ENCODE measurements at regions not wholly inside any gene's neighbourhood (a gene's known extent, or its start where the extent isn't known, plus 50 kb on each side); places are given as distances from the start of the nearest gene placed in this dataset.

DNA sequence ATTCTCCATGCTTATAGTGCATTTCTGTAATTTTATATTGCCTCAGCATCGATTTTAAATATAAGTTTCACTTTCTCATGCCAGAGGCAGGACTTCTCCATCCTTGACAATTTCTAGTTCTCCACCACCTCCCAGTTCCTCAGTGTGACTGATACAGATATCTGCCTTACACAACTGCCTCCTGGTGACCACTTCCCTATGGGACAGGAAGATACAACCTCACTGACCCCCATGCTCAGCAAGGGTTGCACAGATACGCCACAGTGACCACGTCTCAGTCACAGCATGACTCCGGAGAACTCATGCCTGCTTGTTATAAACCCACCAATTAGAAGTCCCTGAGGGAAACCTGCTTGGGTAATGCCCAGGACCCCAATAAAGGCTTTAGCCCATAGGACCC lies 284.0 kb upstream of the MC4R start:
- H3K27ac ChIP-seq (ENCODE audit: poor library complexity, severe bottlenecking) = no peak overlapping the region
- H3K4me1 ChIP-seq (ENCODE audit: insufficient read depth, poor library complexity, severe bottlenecking) = no peaks in the 10 kb centered on the region
- no peak overlapping the region for H3K4me3 ChIP-seq (ENCODE audit: severe bottlenecking)
- no peaks in the 10 kb centered on the region for H3K9me3 ChIP-seq (ENCODE audit: severe bottlenecking)
- DNase-seq (ENCODE audit: low spot score) (no peak), ATAC-seq (ENCODE audit: low read depth) (no peak)
- H3K27me3 ChIP-seq (ENCODE audit: insufficient read depth, poor library complexity, severe bottlenecking) = no peaks in the 10 kb centered on the region
- H3K36me3 ChIP-seq (ENCODE audit: low read depth) = no peaks in the 10 kb centered on the region
- TF ChIP-seq, protein P1, sequence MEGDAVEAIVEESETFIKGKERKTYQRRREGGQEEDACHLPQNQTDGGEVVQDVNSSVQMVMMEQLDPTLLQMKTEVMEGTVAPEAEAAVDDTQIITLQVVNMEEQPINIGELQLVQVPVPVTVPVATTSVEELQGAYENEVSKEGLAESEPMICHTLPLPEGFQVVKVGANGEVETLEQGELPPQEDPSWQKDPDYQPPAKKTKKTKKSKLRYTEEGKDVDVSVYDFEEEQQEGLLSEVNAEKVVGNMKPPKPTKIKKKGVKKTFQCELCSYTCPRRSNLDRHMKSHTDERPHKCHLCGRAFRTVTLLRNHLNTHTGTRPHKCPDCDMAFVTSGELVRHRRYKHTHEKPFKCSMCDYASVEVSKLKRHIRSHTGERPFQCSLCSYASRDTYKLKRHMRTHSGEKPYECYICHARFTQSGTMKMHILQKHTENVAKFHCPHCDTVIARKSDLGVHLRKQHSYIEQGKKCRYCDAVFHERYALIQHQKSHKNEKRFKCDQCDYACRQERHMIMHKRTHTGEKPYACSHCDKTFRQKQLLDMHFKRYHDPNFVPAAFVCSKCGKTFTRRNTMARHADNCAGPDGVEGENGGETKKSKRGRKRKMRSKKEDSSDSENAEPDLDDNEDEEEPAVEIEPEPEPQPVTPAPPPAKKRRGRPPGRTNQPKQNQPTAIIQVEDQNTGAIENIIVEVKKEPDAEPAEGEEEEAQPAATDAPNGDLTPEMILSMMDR (IDR thresholded peaks at IDR 0.05; ENCODE audit: poor library complexity, severe bottlenecking) = no peak

DNA sequence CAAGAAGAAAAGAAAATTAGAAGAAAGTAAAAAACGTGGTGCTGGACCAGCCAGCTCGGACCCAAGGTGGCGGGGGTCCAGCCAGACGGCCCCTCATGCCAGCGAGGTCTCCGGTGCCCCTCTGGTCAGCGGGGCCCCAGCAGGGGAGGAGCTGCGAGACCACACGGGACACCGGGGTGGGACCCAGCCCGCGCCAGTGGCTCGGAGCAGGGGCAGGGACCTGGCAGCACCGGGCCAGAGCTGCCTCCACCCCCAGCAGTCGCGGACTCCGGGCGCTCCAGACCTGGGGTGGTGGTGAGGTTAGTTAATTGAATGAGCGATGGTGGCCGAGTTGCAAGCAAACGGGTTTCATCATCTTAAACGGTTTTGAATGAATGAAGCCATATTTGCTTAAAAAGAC lies 289.9 kb upstream of the MC4R start:
- Histone ChIP-seq H3K4me3 (ENCODE audit: severe bottlenecking) (no peak overlapping the region), H3K27me3 (ENCODE audit: insufficient read depth, poor library complexity, severe bottlenecking) (no peaks in the 10 kb centered on the region), H3K9me3 (ENCODE audit: severe bottlenecking) (no peaks in the 10 kb centered on the region), H3K36me3 (ENCODE audit: low read depth) (no peaks in the 10 kb centered on the region), H3K4me1 (ENCODE audit: insufficient read depth, poor library complexity, severe bottlenecking) (no peaks in the 10 kb centered on the region), H3K27ac (ENCODE audit: poor library complexity, severe bottlenecking) (no peak overlapping the region)
- ATAC-seq (ENCODE audit: low read depth) (no peak), DNase-seq (ENCODE audit: low spot score) (no peak)
- TF ChIP-seq, protein P1 (IDR thresholded peaks at IDR 0.05; ENCODE audit: poor library complexity, severe bottlenecking) = no peak

DNA sequence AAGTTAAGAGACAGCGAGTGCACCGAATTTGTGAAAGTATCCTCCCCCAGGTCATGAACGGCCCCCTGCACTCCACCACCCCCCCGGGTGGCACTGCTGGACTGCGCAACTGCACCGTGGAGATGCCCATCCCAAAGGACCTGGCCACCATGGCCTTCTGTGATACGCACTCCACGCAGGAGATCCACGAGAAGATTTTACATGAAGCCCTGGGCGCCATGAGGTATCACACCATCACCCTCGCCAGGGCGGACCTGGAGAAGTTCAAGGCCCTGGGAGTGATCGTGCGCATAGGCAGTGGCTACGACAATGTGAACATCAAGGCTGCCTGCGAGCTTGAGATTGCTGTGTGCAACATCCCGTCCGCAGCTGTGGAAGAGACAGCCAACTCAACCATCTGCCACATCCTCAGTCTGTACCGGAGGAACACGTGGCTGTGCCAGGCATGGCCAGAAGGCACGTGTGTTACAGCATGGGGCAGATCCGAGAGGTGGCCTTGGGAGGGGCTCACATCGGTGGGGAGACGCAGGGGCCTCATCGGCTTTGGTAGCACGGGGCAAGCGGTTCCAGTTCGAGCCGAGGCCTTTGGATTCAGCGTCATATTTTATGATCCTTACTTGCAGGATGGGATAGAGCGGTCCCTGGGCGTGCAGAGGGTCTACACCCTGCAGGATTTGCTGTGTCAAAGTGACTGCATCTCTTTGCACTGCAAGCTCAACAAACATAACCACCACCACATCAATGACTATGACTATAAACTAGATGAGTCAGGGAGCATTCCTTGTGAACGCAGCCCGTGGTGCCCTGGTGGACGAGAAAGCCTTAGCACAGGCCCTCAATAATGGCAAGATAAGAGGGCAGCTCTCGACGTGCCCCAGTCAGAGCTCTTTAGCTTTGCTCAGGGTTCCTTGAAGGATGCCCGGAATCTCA lies 290.8 kb upstream of the MC4R start:
- Histone ChIP-seq H3K27me3 (ENCODE audit: insufficient read depth, poor library complexity, severe bottlenecking) (no peaks in the 10 kb centered on the region), H3K4me3 (ENCODE audit: severe bottlenecking) (no peak overlapping the region), H3K4me1 (ENCODE audit: insufficient read depth, poor library complexity, severe bottlenecking) (no peaks in the 10 kb centered on the region), H3K27ac (ENCODE audit: poor library complexity, severe bottlenecking) (no peak overlapping the region), H3K9me3 (ENCODE audit: severe bottlenecking) (no peaks in the 10 kb centered on the region), H3K36me3 (ENCODE audit: low read depth) (no peaks in the 10 kb centered on the region)
- no peak for DNase-seq (ENCODE audit: low spot score)
- TF ChIP-seq, protein P1 (IDR thresholded peaks at IDR 0.05; ENCODE audit: poor library complexity, severe bottlenecking) = no peak
- ATAC-seq (ENCODE audit: low read depth) = no peak

DNA sequence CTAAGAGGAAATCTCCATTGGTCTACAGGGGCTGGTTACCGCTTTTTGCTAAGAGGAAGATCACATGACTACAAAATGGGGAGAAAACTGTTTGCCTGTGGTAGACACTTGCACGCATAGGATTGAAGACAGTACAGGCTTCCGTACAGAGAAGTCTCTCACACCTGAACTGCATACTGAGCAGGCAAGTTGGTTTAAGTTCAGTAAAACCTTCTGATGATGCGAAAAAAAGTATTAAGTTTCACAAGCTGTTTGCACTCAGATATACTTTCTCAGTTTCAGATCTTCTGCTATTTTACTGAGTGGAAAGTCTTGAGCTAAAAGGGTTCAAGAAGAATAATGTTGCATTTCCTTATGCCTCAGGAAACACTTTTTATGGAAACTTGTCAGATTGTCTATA lies 292.2 kb upstream of the MC4R start:
- Histone ChIP-seq H3K27ac (ENCODE audit: poor library complexity, severe bottlenecking) (no peak overlapping the region), H3K4me1 (ENCODE audit: insufficient read depth, poor library complexity, severe bottlenecking) (no peaks in the 10 kb centered on the region), H3K9me3 (ENCODE audit: severe bottlenecking) (no peaks in the 10 kb centered on the region), H3K4me3 (ENCODE audit: severe bottlenecking) (no peak overlapping the region), H3K27me3 (ENCODE audit: insufficient read depth, poor library complexity, severe bottlenecking) (no peaks in the 10 kb centered on the region), H3K36me3 (ENCODE audit: low read depth) (no peaks in the 10 kb centered on the region)
- ATAC-seq (ENCODE audit: low read depth) (no peak), DNase-seq (ENCODE audit: low spot score) (no peak)
- TF ChIP-seq, protein P1 (IDR thresholded peaks at IDR 0.05; ENCODE audit: poor library complexity, severe bottlenecking) = no peak

DNA sequence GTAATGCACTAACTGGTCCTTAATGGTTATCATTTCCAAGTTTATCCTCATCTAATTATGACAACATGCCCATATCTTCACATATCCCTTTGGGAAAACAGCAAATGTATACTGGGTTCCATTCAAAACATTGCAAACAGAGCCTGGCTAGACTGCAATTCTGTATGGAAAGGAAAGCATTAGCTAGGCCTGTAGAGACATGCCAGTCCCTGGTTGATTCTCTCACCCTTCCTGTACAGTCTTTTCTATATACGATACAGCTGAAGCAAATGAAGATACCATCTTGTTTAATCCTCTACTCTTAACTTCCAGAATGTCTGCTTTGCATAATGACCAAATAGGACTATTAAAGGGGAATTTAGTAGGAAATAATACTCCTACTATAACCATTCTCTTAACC lies 294.4 kb upstream of the MC4R start:
- ATAC-seq (ENCODE audit: low read depth) (peak; percentile 27; the same call in 1 of the 3 replicates), DNase-seq (ENCODE audit: low spot score) (no peak)
- TF ChIP-seq, protein P1 (IDR thresholded peaks at IDR 0.05; ENCODE audit: poor library complexity, severe bottlenecking) = no peak
- H3K27ac ChIP-seq (ENCODE audit: poor library complexity, severe bottlenecking) = no peak overlapping the region
- H3K4me3 ChIP-seq (ENCODE audit: severe bottlenecking) = no peak overlapping the region
- no peaks in the 10 kb centered on the region for H3K36me3 ChIP-seq (ENCODE audit: low read depth)
- no peaks in the 10 kb centered on the region for H3K4me1 ChIP-seq (ENCODE audit: insufficient read depth, poor library complexity, severe bottlenecking)
- no peaks in the 10 kb centered on the region for H3K27me3 ChIP-seq (ENCODE audit: insufficient read depth, poor library complexity, severe bottlenecking)
- H3K9me3 ChIP-seq (ENCODE audit: severe bottlenecking) = no peaks in the 10 kb centered on the region
